ENCODE measurements at regions not wholly inside any gene's neighbourhood (a gene's known extent, or its start where the extent isn't known, plus 50 kb on each side); places are given as distances from the start of the nearest gene placed in this dataset.

- DNase-seq (ENCODE audit: extremely low read depth, low read depth) = no peak
These were observed 142.1 kb downstream of the VEGFA start for GRCh38 chr6:43912116-43912577.

- DNase-seq (ENCODE audit: extremely low read depth, low read depth) = no peak
These were observed 141.5 kb downstream of the VEGFA start for GRCh38 chr6:43911354-43912115.

DNA sequence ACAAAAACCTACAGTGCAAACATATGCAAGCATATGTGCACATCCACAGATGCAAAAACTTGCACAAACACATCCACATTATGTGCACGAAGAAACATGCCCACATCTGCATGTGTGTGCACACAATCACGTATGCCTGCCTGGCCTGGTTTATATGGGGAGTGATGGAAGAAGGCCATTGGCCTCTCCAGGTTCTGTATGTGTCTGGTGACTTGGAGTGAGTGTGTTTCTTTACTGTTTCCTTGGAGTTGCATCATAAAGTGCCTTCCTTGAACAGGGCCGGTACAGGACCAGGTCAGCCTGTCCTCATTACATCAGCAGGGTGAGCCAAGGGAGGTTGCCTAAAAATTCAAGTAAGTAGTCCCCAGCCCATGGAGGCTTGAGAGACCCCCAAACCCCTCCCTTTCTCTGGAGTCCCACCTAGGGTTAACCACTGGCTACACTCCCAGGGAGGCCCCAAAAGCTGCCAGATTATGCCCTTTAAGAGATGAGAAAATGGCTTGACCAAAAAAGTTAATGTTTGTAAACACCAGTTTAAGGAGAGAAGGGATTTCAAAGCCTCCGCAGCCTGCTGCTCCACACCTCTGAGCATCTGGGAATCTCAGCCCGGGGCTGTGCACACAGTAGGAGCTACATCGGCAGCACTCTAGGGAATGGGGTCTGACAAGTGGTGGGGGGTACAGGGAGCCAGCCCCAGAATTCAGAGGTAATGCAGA lies 140.8 kb downstream of the VEGFA start:
- peak; percentile 85 for DNase-seq (ENCODE audit: extremely low read depth, low read depth)

GRCh38 chr6:43910149-43910637 lies 140.2 kb downstream of the VEGFA start:
- no peak for DNase-seq (ENCODE audit: extremely low read depth, low read depth)

DNA sequence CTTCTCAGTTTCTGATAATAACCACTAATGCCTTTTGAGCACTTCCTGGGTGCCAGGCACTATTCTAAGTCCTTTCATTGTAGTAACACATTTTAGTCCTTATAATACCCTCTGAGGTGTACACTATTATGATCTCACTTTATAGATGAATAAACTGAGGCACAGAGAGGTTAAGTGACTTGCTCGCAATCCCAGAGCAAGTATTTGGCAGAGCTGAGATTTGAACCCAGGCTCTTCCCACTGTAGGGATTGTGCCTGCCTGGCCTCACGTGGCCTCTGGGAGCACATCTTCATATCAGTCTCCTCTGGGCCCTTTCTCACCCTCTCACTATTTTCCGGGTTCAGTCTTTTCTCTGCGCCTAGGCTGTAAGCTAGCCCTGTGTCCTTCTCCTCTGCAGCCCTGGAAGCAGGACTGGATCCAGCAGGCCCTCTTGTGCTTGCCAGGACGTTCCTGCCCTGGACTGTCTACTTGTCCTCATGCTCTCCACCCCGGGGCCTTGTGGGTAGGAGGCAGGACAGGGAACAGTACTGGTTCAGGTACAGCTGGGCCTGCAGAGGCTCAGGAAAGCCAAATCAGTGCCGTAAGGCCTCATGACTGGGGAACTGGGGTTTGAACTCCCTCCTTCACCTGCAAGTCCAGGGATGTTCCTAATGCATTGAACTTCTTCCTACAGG lies 139.6 kb downstream of the VEGFA start:
- no peak for DNase-seq (ENCODE audit: extremely low read depth, low read depth)

- DNase-seq (ENCODE audit: extremely low read depth, low read depth) = no peak
These were observed 137.9 kb downstream of the VEGFA start for GRCh38 chr6:43907789-43908472.

- DNase-seq (ENCODE audit: extremely low read depth, low read depth) = no peak
These were observed 137.3 kb downstream of the VEGFA start for GRCh38 chr6:43907312-43907711.

- DNase-seq (ENCODE audit: extremely low read depth, low read depth) = no peak
These were observed 134.5 kb downstream of the VEGFA start for GRCh38 chr6:43904311-43905123.

DNA sequence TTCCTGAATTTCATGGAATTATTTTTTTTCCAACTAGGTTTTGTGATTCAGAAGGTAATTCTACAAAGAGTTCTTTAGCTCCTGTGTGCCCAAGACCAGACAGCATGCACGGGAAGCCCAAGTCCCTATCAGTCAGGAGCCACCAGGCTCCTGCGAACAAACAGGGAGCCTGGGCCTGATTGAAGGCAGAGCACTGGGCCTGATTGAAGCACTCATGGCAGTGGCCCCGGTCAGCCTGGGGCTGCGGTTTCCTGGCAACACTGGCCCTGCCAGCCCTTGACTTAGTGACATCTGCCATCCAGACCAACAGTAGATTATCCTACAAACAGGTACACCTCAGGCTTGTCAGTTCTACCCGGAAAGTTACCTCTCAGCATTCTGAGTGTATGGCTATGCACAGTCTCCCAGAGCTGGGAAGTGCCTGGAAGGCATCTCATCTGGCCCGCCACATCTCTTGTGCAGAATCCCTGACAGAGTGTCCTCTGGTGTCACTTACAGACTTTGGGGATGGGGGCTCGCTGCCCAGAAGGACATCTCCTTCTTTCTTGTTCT lies 133.8 kb downstream of the VEGFA start:
- DNase-seq (ENCODE audit: extremely low read depth, low read depth) = no peak

DNA sequence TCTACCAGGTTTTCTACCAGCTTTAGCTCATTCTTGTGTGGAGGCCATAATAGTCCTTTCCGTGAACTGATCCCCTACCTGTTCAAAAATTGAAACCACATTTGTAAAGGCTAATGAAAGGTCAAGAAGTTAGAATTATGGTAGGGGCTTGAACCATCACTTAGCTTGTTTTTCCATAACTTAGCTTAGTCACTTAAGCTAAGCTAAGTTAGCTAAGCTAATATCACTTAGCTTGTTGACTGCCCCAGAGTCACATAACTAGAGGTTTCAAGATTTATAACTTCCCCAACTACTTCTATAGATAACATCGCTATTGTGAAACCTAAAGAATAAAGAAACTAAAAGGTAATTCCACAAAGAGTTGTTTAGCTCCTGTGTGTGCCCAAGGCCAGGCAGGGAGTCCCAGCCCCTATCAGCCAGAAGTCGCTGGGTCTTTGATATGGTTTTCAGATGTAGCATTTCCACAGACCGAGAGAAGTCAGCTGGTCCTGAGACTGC lies 131.8 kb downstream of the VEGFA start:
- no peak for DNase-seq (ENCODE audit: extremely low read depth, low read depth)

DNA sequence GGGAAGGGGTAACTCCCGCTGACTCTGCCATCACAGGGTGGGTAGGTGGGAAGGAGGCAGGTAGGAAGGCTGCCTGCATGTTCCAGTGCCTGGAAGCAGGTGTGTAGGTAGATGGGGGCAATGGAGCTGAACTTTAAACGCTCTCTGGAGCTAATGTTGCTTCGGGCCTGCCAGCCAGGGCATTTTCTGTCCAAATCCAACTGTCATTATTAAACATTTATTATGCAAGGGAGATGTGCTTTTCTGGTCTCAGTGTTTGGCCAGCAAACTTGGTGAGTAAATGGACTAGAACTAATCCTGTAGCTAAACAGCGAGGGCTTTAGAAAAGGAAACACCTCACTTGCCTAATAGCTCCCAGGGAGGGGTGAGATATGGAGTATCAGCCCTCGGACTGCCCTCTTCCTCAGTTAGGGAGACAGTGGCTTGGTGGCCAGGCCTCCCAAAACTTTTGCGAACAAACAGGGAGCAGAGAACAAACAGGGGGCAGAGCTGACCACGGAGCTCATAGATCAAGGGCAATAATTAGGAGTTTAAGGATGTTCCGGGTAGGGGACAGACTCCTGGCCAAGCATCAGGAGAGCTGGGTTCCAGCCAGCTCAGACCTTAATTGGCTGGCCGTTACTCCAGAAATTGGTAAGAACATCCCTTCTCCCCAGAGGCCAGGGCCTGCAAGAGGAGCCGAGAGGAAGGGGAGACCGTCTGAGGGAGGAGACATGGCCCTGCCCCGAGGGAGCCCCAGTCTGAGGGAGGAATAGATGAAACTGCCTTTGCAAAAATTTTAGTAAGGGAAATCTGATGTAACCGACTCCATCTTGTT lies 131.1 kb downstream of the VEGFA start:
- no peak for DNase-seq (ENCODE audit: extremely low read depth, low read depth)

DNA sequence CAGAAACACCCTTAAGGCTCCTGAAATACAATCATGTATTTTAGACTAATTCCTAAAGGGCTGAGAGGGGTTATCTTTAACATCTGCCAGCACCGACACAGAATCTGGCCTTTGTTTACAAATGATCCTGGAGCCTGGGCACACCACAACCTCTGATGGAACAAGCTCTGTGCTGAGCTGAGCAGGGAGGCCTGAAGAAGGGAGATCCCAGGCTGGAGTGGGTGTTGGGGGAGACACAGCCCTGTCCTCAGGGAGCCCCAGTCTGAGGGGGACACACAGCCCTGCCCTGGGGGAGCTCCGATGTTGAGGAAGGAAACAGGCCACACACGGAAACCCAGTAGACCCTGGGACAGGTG lies 130.5 kb downstream of the VEGFA start:
- DNase-seq (ENCODE audit: extremely low read depth, low read depth) = no peak

- no peak for DNase-seq (ENCODE audit: extremely low read depth, low read depth)
These were observed 129.8 kb downstream of the VEGFA start for GRCh38 chr6:43899830-43900229.

DNA sequence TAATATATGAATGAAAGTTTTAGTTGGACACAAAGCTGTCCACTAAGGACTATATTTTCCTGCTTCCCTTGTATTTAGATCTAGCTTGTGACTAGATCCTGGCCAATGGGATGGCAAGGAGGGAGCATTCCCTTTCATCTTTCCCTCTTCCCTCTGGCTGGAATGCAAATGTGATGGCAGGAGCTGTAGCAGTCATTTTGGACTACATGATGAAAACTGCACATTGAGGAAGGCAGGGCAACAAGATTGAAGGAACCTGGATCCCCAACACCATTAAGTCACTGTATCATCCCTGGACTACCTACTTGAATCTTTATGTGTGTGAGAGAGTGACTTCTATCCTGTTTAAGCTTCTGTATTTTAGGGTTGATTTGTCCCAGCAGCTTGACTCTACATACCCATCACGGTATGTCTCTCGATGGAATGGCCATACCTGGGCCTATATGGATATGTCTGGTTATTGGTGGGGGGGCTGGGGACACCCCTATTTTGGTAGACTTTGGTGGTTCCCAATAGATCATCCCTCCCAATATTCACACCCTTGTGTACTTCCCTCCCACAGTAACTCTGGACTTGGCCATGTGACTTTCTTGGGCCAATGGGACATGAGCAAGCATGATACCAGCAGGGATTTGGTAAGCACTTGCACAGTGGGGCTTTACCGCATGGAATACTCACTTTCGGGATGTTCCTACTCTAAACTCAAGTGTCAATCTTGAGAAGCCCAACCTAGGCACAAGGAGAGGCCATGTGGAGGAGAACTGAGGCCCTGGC lies 128.5 kb downstream of the VEGFA start:
- DNase-seq (ENCODE audit: extremely low read depth, low read depth) = no peak

DNA sequence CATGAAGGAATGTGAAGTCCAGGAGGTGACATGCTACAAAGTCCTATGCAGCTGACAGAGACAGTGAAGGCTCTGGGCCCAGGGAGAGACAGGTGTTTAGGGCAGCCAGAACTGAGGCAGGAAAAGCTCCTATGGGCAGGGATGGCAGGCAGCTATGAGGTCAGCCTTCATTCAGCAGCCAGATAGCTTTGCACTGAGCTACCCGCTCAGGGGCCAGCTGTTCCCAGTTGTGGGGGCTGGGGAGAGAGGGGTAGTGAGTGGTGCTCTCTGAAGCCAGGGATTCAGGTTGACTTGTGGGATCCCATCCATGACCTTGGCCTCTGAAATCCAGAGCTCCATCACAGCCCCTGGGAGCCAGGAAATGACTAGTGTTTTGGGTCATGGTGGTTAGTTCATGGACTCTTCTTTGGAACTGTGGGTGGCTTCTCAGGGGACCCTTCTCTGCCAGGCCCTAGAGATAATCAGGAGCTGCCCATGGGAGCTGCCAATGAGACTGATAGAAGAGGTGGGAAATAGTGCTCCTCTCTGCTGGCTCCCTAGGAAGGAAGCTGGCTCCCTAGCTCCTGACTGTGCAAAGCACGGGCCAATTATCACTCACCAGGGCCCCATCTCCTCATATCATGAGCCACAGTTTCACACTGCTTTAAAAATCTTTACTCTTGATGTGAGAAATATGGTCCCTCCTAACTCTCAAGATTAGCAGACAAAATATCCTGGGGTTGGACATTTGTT lies 127.7 kb downstream of the VEGFA start:
- DNase-seq (ENCODE audit: extremely low read depth, low read depth) = no peak

GRCh38 chr6:43896329-43897255 lies 126.6 kb downstream of the VEGFA start:
- no peak for DNase-seq (ENCODE audit: extremely low read depth, low read depth)

Data from NCI-H460 (cell line).